Lower leg skin (tissue), 3 donors: ENCODE measurements at regions not wholly inside any gene's neighbourhood (a gene's known extent, or its start where the extent isn't known, plus 50 kb on each side); places are given as distances from the start of the nearest gene placed in this dataset.

Source experiments
- POLR2A ChIP-seq, 2 donors: fragments of 450-650 bp; IDR thresholded peaks; one replicate each; pipeline ENCODE4 v1.6.1; 2016 to 2017; ENCODE audit warnings: antibody characterized with exemption in 2 of 2, mild to moderate bottlenecking in 1 of 2, moderate library complexity in 1 of 2
- TF ChIP-seq, protein P1 (sequence below), 3 donors: fragments of 450-650 bp; IDR thresholded peaks; one replicate each; pipeline ENCODE4 v1.5.1; 2016; ENCODE audit warnings: antibody characterized with exemption in 3 of 3, mild to moderate bottlenecking in 3 of 3, moderate library complexity in 2 of 3

DNA sequence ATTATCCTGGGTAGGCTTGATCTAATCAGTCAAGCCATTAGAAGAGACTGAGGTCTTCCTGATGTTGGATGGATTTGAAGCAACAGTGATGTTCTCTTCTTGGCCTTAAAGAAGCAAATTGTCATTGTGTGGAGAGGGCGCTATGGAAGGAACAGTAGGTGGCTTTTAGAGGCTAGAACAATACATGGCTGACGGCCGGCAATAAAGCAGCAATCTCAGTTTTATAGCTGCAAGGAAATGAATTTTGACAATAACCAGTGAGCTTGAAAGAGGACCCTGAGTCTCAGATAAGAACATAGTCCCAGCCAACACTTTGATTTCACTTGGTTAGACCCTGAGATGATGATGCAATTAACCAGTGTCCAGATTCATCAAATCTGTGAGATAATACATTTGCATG is 302.1 kb downstream of the NSUN3 start:
- TF ChIP-seq, protein P1, sequence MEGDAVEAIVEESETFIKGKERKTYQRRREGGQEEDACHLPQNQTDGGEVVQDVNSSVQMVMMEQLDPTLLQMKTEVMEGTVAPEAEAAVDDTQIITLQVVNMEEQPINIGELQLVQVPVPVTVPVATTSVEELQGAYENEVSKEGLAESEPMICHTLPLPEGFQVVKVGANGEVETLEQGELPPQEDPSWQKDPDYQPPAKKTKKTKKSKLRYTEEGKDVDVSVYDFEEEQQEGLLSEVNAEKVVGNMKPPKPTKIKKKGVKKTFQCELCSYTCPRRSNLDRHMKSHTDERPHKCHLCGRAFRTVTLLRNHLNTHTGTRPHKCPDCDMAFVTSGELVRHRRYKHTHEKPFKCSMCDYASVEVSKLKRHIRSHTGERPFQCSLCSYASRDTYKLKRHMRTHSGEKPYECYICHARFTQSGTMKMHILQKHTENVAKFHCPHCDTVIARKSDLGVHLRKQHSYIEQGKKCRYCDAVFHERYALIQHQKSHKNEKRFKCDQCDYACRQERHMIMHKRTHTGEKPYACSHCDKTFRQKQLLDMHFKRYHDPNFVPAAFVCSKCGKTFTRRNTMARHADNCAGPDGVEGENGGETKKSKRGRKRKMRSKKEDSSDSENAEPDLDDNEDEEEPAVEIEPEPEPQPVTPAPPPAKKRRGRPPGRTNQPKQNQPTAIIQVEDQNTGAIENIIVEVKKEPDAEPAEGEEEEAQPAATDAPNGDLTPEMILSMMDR (IDR thresholded peaks at IDR 0.05): no peak
- no peak for TF ChIP-seq POLR2A (IDR thresholded peaks at IDR 0.05)
